GM20431 (cell line): ENCODE measurements at regions not wholly inside any gene's neighbourhood (a gene's known extent, or its start where the extent isn't known, plus 50 kb on each side); places are given as distances from the start of the nearest gene placed in this dataset.

Source experiments
- in situ Hi-C: fragments of 300-500 bp; cut with MseI, MboI; formaldehyde crosslinking; loops from one replicate; pipeline ENCODE4 v1.15.0; 2020; ENCODE audit warnings: low sequenced_read_pairs; ENCODE audit not compliant: unreplicated experiment

- in situ Hi-C loops, result no loop called here
Observed at GRCh38 chr6:14934013-14934412, 311.9 kb upstream of the JARID2 start.

- in situ Hi-C loops, result no loop called here
Observed at GRCh38 chr6:14934844-14935243, 311.0 kb upstream of the JARID2 start.

- in situ Hi-C loops, result no loop called here
Observed at GRCh38 chr6:14936861-14937260, 309.0 kb upstream of the JARID2 start.

- in situ Hi-C loops, result no loop called here
Observed at GRCh38 chr6:14943116-14943515, 302.8 kb upstream of the JARID2 start.

GRCh38 chr6:14944593-14944992 is 301.3 kb upstream of the JARID2 start:
- in situ Hi-C loops, result no loop called here

- in situ Hi-C loops, result no loop called here
Observed at GRCh38 chr6:14945461-14946185, 300.2 kb upstream of the JARID2 start.

- in situ Hi-C loops, result no loop called here
Observed at GRCh38 chr6:14946753-14947152, 299.1 kb upstream of the JARID2 start.

GRCh38 chr6:14948586-14949245 is 297.2 kb upstream of the JARID2 start:
- in situ Hi-C loops, result no loop called here

- in situ Hi-C loops, result no loop called here
Observed at GRCh38 chr6:14950103-14950969, 295.5 kb upstream of the JARID2 start.

- in situ Hi-C loops, result no loop called here
Observed at GRCh38 chr6:14950970-14951276, 294.9 kb upstream of the JARID2 start.

GRCh38 chr6:14951704-14952103 is 294.2 kb upstream of the JARID2 start:
- in situ Hi-C loops, result no loop called here

GRCh38 chr6:14953836-14954235 is 292.0 kb upstream of the JARID2 start:
- in situ Hi-C loops, result no loop called here

GRCh38 chr6:14957355-14958059 is 288.4 kb upstream of the JARID2 start:
- in situ Hi-C loops, result no loop called here

GRCh38 chr6:14959324-14959885 is 286.5 kb upstream of the JARID2 start:
- in situ Hi-C loops, result no loop called here

GRCh38 chr6:14964556-14965270 is 281.2 kb upstream of the JARID2 start:
- in situ Hi-C loops, result no loop called here

GRCh38 chr6:14965424-14966075 is 280.3 kb upstream of the JARID2 start:
- in situ Hi-C loops, result no loop called here

GRCh38 chr6:14966096-14966905 is 279.6 kb upstream of the JARID2 start:
- in situ Hi-C loops, result no loop called here
